Activated naive CD4-positive, alpha-beta T cell treated with anti-CD3 and anti-CD28 coated beads, Interleukin-2, amount 50 U/mL, for 24 hours (primary cell): ENCODE measurements at regions not wholly inside any gene's neighbourhood (a gene's known extent, or its start where the extent isn't known, plus 50 kb on each side); places are given as distances from the start of the nearest gene placed in this dataset.

Experiments
- H3K27ac Mint-ChIP-seq: one replicate; pipeline ENCODE4 v1.8.0; 2021; ENCODE audit warnings: mild to moderate bottlenecking, mixed read lengths
- H3K27me3 Mint-ChIP-seq: one replicate; pipeline ENCODE4 v1.8.0; 2021; ENCODE audit warnings: mixed read lengths
- H3K36me3 Mint-ChIP-seq: one replicate; pipeline ENCODE4 v1.8.0; 2021; ENCODE audit warnings: mixed read lengths
- H3K4me1 Mint-ChIP-seq: one replicate; pipeline ENCODE4 v1.8.0; 2021; ENCODE audit warnings: mixed read lengths
- H3K4me3 Mint-ChIP-seq: one replicate; pipeline ENCODE4 v1.8.0; 2021; ENCODE audit warnings: mild to moderate bottlenecking, mixed read lengths
- H3K9me3 Mint-ChIP-seq: one replicate; pipeline ENCODE4 v1.8.0; 2021; ENCODE audit warnings: mixed read lengths

DNA sequence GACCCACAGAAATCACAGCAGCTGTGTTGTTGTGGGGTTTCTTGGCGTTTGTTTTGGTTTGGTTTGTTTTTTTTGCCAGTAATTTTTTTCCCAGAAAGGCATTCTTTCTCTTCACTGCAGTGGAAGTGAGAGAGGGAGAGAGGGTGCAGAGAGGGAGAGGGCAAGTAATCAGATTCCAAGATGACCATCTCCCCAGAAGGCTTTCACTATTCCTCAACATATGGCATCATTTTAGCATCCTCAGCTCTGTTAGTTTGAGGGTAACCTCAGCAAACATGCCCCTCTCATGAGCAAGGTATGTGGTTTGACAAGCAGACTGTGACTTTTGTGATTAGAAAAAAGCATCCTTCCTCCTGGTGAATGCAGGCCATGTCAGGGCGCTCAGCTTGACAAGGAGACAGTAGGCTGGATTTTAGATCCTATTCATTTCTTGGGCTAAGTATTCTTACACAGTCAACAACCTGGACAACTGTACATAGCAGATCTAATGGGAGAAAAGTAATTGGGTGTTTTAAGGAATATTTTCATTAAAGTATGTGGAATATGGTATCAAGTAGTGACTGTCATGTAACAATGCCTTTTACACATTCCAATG, 86.3 kb upstream of the PIK3CG start:
- H3K4me3 Mint-ChIP-seq: no peak overlapping the region
- no peaks in the 10 kb centered on the region for H3K4me1 Mint-ChIP-seq
- no peaks in the 10 kb centered on the region for H3K27me3 Mint-ChIP-seq
- no peak overlapping the region for H3K27ac Mint-ChIP-seq
- H3K9me3 Mint-ChIP-seq: no peaks in the 10 kb centered on the region
- H3K36me3 Mint-ChIP-seq: no peaks in the 10 kb centered on the region

DNA sequence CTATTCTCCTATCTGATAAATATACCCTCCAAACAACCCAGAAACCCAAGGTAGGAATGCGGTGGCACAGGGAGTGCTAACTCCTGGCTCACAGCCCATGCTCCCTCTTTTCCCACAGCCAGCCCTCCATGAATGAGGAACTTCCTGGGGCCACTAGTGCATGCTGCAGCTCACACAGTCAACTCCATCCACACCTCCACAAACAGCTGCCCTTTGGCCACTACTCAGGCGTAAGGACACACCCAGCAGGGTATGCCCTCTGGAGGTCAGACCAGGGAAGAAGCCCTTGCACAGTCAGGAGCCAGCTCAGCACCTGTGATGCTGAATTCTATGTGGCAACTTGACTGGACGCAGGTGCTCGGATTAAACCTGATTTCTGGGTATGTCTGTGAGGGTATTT, 85.2 kb upstream of the PIK3CG start:
- Mint-ChIP-seq H3K4me1 (no peaks in the 10 kb centered on the region), H3K36me3 (no peaks in the 10 kb centered on the region), H3K9me3 (no peaks in the 10 kb centered on the region), H3K4me3 (no peak overlapping the region), H3K27me3 (no peaks in the 10 kb centered on the region), H3K27ac (no peak overlapping the region)

DNA sequence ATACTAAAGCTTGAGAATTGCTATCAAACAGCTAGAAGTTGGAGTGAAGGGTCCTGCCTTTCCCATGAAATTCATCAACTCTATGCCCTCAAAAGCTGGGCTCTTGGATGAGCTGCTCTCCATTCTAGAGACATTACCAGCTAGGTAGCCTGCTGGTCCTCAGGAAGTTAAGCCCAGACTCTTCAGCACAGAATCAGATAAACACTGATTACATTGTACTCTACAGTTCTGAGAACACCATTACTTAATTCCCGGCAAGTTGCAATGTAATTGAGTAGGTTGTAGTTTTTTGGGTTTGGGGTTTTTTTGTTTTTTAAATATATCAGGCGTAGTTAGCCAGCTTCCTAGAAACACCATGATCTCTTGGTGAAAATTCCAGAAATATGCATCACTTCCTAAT, 84.1 kb upstream of the PIK3CG start:
- Mint-ChIP-seq H3K36me3 (no peaks in the 10 kb centered on the region), H3K27ac (no peak overlapping the region), H3K9me3 (no peaks in the 10 kb centered on the region), H3K4me1 (no peaks in the 10 kb centered on the region), H3K4me3 (no peak overlapping the region), H3K27me3 (no peaks in the 10 kb centered on the region)

DNA sequence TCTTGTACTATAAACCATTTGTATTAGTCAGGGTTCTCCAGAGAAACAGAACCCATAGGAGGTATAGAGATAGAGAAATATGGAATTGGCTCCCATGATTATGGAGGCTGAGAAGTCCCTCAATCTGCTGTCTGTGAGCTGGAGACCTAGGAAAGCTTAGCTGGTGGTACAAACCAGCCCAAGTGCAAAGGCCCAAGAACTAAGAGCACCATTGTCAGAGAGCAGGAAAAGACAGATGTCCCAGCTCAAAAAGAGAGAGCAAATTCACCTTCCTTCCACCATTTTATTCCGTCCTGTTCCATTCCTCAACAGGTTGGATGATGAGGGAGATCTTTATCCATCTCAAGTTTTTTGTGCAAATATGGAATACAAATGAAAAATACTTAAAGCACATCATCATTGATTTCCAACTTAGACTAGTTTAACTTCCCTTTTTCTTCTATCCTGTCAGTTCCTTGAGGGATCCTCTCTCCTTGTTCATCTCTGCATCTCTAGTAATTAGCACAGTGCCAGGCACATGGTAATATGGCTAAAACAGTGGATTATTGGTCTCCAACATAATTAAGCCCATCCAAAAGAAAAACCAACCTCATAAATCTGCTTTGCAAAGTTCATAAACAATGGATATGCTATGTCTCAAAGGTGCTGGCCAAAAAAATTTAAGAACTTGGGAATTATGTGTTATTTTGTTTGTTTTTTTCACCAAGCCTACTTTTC, 83.1 kb upstream of the PIK3CG start:
- no peaks in the 10 kb centered on the region for H3K27me3 Mint-ChIP-seq
- H3K9me3 Mint-ChIP-seq: no peaks in the 10 kb centered on the region
- no peak overlapping the region for H3K27ac Mint-ChIP-seq
- no peaks in the 10 kb centered on the region for H3K36me3 Mint-ChIP-seq
- H3K4me1 Mint-ChIP-seq: no peaks in the 10 kb centered on the region
- no peak overlapping the region for H3K4me3 Mint-ChIP-seq

DNA sequence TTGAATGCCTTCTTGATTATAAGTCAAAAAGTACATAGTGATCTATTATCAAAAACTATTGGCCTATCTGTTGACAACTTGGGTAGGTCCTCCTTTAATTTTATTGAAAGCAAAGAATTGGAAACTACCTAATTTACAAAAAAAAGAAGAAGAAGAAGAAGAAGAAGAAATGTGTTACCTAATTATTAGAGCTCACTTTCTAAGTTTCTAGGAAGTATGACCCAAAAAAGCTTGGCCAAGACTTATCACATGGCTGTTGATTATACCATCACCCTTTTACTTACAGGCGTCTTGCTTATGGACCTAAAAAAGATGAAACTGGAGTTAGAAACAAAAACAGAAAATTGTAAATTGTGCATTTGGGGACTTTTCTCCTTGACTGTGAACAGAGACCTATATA, 81.8 kb upstream of the PIK3CG start:
- H3K4me1 Mint-ChIP-seq: no peaks in the 10 kb centered on the region
- H3K9me3 Mint-ChIP-seq: no peaks in the 10 kb centered on the region
- no peak overlapping the region for H3K4me3 Mint-ChIP-seq
- H3K27me3 Mint-ChIP-seq: no peaks in the 10 kb centered on the region
- H3K36me3 Mint-ChIP-seq: no peaks in the 10 kb centered on the region
- no peak overlapping the region for H3K27ac Mint-ChIP-seq

DNA sequence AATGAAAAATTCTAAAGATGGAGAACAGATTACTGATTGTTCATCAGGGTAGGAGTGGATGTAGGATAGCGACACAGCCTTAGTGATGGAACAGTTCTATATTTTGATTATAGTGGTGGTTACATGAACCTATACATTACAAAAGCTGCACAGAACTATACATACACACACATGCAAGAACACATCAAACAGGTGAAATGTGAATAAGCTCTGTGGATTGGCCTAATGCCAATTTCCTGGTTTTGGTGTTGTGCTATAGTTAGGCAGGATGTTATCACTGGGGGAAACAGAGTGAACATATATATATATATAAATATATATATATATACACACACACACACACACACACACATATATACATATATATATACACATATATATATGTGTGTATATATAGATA, 76.4 kb upstream of the PIK3CG start:
- H3K9me3 Mint-ChIP-seq: no peaks in the 10 kb centered on the region

DNA sequence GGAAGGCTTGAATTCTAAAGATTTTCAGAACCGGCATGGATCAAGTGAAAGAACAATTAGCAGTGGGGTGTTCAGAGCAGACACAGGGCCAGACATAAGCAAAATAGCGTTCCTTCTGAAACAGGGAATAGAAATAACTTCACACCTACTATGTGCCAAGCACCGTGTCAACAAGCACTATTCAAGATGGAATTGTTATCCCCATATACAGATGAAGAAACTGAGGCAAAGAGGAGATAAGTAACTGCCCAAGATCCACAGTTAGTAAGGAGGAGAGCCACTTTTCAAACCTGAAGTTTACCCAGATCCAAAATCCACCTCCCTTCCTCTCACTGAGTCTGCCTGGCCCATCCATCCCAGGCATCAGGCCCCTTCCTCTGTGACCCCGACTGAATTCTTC, 73.6 kb upstream of the PIK3CG start:
- Mint-ChIP-seq H3K36me3 (no peaks in the 10 kb centered on the region), H3K27ac (no peak overlapping the region), H3K4me3 (no peak overlapping the region), H3K4me1 (peaks cover 5% of the 10 kb centered on the region), H3K27me3 (no peaks in the 10 kb centered on the region), H3K9me3 (no peaks in the 10 kb centered on the region)

More for the DNA sequence above, 76.4 kb upstream of the PIK3CG start:
- Mint-ChIP-seq H3K27me3 (no peaks in the 10 kb centered on the region), H3K4me3 (no peak overlapping the region), H3K27ac (no peak overlapping the region), H3K36me3 (no peaks in the 10 kb centered on the region), H3K4me1 (peaks cover 5% of the 10 kb centered on the region)

DNA sequence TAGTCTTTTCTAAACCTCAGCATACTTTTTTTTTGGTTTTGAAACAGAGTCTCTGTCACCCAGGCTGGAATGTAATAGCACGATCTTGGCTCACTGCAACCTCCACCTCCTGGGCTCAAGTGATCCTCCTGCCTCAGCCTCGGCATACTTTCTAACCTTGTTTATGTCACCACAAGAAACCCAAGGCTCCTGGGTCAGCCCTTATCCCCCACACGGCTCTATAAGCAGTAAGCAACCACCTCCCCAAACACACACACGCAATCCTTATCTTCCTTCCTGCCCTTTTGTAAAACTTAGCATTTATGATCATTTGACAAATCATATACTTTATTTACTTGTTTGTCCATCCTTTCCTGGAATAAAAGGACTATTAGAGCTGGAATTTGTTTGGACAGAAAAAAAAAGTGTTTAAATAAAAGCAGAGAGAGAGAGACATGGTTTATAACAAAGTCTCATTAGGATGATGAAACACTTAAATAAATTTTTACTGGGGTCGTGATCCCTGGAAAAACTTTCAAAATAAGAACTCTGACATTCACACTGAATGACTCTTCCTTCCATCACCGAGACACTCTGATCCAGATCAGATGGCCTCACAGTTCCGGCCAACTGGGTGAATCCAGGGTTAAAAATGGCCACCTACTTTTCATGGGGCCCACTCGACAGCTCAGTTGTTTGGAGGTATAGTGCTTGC, 72.7 kb upstream of the PIK3CG start:
- no peaks in the 10 kb centered on the region for H3K27me3 Mint-ChIP-seq
- H3K4me1 Mint-ChIP-seq: peaks cover 5% of the 10 kb centered on the region
- H3K36me3 Mint-ChIP-seq: no peaks in the 10 kb centered on the region

DNA sequence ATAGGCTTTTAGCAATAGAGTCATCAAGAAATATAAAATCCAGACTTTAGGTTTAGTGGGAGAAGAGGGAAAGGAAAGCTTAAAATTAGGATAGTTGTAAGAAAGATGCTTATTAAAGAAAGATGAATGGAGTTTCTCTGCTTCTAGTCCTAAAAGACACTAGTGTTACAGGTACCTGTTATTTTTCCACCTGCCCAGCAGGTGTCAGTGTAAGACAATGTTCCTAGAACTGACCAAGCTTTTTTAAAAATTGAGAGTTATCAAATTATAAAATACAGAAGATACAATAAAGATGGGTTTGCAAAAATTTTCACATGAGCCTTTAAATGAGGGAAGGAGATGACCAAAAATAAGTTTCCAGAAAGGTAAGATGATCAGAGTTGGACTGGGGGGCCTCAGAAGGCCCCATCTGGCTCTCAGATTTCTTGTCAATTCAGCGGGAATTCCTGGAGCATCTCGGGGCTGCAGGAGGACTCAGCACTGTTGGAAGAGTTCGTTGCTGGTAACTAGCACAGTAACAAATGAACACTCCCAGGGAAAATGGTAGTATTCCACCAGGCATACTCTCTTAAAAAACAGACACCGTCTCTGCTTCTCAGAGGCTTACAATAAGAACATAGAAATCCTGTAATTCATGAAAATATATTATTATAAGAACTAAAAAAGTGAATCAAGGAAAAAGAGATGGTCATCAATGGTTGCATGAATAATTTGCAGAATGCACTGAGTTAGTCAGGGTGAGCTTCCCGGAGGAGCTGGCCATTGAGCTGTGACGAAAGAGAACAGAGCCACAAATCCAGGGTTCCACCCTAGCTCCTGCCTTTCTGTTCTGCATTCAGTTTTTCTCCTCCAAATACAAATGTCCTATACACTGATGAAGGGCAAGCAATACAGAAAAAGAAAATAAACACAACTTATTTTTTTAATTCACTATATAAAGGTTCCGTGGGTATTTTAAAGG, 71.8 kb upstream of the PIK3CG start:
- no peaks in the 10 kb centered on the region for H3K9me3 Mint-ChIP-seq
- H3K4me3 Mint-ChIP-seq: no peak overlapping the region
- no peaks in the 10 kb centered on the region for H3K36me3 Mint-ChIP-seq
- no peak overlapping the region for H3K27ac Mint-ChIP-seq
- peaks cover 5% of the 10 kb centered on the region for H3K4me1 Mint-ChIP-seq
- no peaks in the 10 kb centered on the region for H3K27me3 Mint-ChIP-seq

More for the DNA sequence above, 72.7 kb upstream of the PIK3CG start:
- Mint-ChIP-seq H3K9me3 (no peaks in the 10 kb centered on the region), H3K4me3 (no peak overlapping the region), H3K27ac (no peak overlapping the region)

DNA sequence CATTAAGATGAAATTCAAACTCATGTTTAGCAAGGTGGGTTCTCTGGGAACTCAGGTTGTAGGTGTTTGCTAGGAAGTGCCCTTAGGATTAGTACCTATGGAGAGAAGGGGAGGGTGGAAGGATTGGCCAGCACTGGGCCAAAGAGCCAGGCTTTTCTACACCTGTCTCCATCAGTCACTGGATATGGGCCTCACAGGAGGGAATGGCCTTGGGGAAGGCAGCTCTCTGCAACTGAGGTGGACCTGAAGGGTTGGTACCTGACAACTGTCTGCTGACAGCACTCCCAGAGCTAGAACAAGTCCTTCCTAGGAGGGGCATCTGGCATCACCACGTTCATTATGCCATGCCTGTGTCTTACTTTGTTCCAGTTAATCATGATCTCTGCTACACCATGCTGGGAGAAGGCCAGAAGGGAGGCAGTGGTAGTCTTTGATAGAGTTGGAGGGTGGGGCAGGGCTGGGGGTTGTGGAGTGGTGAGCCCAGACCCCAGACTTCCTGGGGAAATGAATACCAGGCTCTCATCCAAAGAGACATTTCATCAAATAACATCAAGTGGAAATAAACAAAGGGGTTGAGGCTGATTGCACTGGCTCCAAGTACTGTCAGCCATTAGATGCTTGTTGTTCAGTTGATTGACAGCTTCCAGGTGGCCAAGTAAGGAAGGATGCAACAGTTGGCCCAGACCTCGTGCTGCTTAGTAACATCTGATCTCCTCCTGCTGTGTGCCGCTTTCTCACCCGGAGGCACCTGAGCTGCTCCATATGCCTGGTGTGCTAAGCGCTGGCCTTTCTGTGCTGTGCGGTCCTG, 70.6 kb upstream of the PIK3CG start:
- Mint-ChIP-seq H3K4me3 (no peak overlapping the region), H3K36me3 (no peaks in the 10 kb centered on the region), H3K27me3 (no peaks in the 10 kb centered on the region), H3K4me1 (no peaks in the 10 kb centered on the region), H3K9me3 (no peaks in the 10 kb centered on the region), H3K27ac (no peak overlapping the region)

DNA sequence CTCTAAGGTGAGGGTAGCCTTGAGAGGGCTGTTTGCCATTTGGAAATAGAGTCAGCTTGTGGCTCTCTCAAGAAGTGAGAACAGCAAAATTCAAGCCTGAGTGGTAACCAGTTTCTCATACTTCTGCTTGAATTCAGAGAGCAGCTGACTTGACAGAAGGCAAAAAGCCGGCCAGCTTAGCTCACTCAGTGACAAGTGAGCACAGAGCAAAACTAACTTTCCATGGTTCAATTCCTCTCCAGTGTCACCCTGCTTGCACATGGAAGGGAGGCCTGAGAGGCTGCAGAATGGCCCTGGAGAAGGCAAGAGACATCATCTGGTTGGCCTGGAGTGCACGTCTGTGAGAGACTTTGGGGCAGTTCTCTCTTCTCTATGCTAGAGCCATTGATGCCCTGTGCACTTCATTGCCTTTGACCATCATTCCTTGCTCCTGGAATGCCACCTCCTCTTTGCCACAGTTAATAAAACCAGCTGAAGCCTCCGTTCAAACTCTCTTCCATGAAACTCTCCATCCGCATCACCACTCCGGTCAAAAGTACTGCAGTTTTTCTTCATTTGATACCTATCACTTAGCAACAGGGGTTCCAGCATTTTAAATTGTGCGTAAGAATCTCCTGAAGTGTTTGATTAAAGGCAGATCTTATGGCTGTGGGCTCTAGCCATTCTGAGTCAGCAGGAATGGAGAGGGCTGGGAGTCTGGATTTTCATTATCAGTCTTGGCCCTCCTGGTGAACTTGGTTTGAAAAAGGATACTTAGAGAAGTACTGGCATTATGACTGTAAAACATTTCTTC, 69.8 kb upstream of the PIK3CG start:
- no peaks in the 10 kb centered on the region for H3K4me1 Mint-ChIP-seq
- peaks cover 1% of the 10 kb centered on the region for H3K36me3 Mint-ChIP-seq
- H3K9me3 Mint-ChIP-seq: no peaks in the 10 kb centered on the region
- H3K27me3 Mint-ChIP-seq: peaks cover 1% of the 10 kb centered on the region
- H3K27ac Mint-ChIP-seq: no peak overlapping the region
- H3K4me3 Mint-ChIP-seq: no peak overlapping the region

DNA sequence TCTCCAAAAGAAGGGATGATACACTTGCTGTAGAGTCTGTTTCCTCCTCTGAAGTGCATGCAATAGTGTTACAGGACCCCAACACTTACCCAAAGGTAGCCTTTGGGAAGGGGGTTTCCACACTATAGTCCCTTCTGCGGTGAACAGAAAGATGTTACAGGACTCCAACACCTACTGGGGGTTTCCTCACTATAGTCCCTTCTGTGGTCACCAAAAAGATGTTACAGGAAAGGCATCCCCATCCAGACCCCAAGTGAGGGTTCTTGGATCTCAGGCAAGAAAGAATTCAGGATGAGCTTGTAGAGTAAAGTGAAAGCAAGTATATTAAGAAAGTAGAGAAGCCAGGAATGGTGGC, 69.2 kb upstream of the PIK3CG start:
- Mint-ChIP-seq H3K36me3 (peaks cover 1% of the 10 kb centered on the region), H3K27me3 (peaks cover 1% of the 10 kb centered on the region), H3K4me3 (no peak overlapping the region), H3K9me3 (no peaks in the 10 kb centered on the region), H3K27ac (no peak overlapping the region), H3K4me1 (no peaks in the 10 kb centered on the region)

DNA sequence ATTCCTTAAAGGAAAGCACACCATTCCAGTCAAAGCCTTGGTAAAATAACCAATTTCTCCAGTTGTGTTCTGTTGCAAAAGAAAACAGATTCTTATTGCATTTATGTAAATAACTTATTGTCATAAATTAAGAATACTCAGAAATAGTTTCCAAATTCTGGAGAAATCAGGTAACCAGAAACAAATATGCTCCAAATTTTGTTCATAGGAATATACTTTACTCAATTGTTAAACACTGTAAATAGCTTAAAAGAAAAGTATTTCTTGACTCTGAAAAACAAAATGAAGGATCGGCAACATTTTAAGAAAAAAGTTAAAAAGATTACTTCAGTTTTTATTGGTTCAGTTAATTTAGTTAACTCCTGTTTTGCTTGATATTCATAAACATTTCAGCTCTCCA, 67.1 kb upstream of the PIK3CG start:
- no peak overlapping the region for H3K4me3 Mint-ChIP-seq
- H3K36me3 Mint-ChIP-seq: peaks cover 1% of the 10 kb centered on the region
- H3K27me3 Mint-ChIP-seq: peaks cover 4% of the 10 kb centered on the region
- no peak overlapping the region for H3K27ac Mint-ChIP-seq
- H3K4me1 Mint-ChIP-seq: no peaks in the 10 kb centered on the region
- H3K9me3 Mint-ChIP-seq: no peaks in the 10 kb centered on the region

DNA sequence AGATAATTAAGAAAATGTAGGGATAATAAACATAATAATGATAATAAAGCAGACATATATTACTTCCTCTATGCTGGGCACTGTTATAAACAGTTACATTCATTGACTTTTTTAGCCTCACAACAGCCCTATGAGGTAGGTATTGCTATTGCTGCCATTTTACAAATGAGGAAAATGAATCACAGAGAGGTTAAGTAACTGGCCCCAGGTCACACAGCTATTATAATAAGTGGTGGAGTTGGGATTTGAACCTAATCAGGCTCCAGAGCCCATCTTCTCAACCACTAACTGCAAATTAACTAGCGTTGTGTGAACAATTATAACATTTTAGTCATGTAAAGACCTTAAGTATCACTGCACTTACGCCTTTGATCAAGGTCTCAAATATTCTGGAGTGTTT, 62.5 kb upstream of the PIK3CG start:
- Mint-ChIP-seq H3K4me3 (no peak overlapping the region), H3K36me3 (peaks cover 1% of the 10 kb centered on the region), H3K9me3 (no peaks in the 10 kb centered on the region), H3K4me1 (no peaks in the 10 kb centered on the region), H3K27me3 (peaks cover 4% of the 10 kb centered on the region), H3K27ac (no peak overlapping the region)
